Tibial nerve (tissue), 3 donors: ENCODE measurements at regions not wholly inside any gene's neighbourhood (a gene's known extent, or its start where the extent isn't known, plus 50 kb on each side); places are given as distances from the start of the nearest gene placed in this dataset.

Experiments
- POLR2A ChIP-seq, 2 donors: fragments of 450-650 bp; IDR thresholded peaks; one replicate each; pipeline ENCODE4 v1.6.1; 2017; ENCODE audit warnings: antibody characterized with exemption in 2 of 2, mild to moderate bottlenecking in 2 of 2, moderate library complexity in 2 of 2
- TF ChIP-seq, protein P1 (sequence below), 5 experiments: fragments of 200-600 bp in 3 of 5; fragments of 450-650 bp in 2 of 5; sonication (generic) in 3 of 5; IDR thresholded peaks; one replicate each; pipeline ENCODE4 v1.5.1; 2016 to 2019; ENCODE audit warnings: antibody characterized with exemption in 5 of 5, mild to moderate bottlenecking in 3 of 5, moderate library complexity in 2 of 5

DNA sequence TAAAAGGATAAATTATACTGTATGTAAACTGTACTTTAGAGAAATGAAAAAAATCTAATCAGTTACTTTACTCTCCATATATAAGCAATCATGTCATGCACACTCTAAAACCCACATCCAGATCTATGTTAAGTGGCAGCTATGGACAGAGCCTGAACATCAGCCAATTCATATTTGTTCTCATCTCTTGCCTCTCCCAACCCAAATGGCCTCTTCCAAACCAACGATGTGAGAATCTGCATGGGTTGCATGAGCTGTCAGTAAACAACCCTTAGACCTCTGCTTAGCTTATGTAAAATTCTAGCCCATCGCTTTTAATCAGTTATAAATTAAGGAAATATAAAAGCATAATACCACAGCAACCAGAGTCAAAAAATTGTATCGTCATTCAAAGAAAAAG, 288.7 kb upstream of the INTU start:
- TF ChIP-seq, protein P1, sequence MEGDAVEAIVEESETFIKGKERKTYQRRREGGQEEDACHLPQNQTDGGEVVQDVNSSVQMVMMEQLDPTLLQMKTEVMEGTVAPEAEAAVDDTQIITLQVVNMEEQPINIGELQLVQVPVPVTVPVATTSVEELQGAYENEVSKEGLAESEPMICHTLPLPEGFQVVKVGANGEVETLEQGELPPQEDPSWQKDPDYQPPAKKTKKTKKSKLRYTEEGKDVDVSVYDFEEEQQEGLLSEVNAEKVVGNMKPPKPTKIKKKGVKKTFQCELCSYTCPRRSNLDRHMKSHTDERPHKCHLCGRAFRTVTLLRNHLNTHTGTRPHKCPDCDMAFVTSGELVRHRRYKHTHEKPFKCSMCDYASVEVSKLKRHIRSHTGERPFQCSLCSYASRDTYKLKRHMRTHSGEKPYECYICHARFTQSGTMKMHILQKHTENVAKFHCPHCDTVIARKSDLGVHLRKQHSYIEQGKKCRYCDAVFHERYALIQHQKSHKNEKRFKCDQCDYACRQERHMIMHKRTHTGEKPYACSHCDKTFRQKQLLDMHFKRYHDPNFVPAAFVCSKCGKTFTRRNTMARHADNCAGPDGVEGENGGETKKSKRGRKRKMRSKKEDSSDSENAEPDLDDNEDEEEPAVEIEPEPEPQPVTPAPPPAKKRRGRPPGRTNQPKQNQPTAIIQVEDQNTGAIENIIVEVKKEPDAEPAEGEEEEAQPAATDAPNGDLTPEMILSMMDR (IDR thresholded peaks at IDR 0.05): no peak
- TF ChIP-seq POLR2A (IDR thresholded peaks at IDR 0.05): no peak
